NCI-H2081 (cell line): ENCODE measurements at regions not wholly inside any gene's neighbourhood (a gene's known extent, or its start where the extent isn't known, plus 50 kb on each side); places are given as distances from the start of the nearest gene placed in this dataset.

Experiments
- DNase-seq, 2 experiments: peaks; one replicate each; lab custom pipeline; 2025; lab: John Stamatoyannopoulos, UW

GRCh38 chr5:174235221-174236011, 189.9 kb downstream of the NSG2 start:
- DNase-seq: no peak

- DNase-seq: no peak
Measured at GRCh38 chr5:174236070-174236469, 190.6 kb downstream of the NSG2 start.

DNA sequence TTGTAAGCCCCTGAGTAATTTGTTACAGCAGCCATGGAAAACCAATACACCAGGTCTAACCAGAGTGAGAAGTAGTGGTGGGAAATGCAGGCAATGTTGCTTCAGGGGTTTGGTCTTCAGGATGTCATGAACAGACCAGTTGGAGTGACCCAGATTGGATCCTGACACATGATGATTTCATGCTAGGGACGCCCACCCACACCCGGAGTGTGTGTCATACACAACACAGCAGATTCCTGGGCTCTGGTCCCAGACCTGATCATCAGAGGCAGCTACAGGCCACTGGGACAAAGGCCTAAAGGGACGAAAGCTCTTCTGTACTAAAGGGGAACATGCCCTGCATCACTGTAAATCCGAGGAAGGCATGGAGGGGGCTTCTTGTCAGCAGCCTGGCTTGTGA, 194.2 kb downstream of the NSG2 start:
- no peak for DNase-seq

DNA sequence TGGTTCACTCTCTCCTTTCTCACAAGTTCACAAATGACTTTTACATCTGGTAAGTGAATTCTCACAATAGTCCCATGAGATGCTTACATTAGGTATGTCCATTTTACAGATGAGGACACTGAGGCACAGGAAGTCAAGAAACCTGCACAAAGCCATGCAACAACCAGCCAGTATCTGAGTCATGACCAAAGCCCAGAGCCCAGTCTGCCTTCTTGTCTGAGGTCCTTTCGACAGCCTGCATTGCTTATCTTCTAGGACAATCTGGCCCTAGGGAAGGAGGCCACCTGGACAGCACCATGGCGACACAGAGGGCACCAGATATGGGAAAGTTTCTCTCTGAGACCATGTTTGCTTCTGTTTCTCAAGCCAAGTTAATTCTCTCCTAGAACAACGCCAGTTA, 197.1 kb downstream of the NSG2 start:
- DNase-seq: no peak

DNA sequence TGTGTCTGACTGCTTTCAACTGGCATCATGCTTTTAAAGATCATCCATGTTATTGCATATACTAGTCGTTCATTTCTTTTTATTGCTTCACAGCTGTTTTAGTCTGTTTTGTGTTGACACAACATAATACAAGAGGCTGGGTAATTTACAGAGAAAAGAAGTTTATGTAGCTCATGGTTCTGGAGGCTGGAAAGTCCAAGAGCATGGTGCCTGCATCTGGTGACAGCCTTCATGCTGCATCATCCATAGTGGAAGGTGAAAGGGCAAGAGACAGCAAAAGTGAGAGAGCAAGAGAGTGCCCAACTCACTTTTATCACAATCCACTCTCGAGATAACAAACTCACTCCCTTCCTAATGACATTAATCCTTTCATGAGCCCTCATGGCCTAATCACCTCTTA, 198.4 kb downstream of the NSG2 start:
- no peak for DNase-seq

- peak; percentile 18 to 53 for DNase-seq
Measured at GRCh38 chr5:174245516-174246075, 200.1 kb downstream of the NSG2 start.

- DNase-seq: no peak
Measured at GRCh38 chr5:174246743-174247142, 201.2 kb downstream of the NSG2 start.

DNA sequence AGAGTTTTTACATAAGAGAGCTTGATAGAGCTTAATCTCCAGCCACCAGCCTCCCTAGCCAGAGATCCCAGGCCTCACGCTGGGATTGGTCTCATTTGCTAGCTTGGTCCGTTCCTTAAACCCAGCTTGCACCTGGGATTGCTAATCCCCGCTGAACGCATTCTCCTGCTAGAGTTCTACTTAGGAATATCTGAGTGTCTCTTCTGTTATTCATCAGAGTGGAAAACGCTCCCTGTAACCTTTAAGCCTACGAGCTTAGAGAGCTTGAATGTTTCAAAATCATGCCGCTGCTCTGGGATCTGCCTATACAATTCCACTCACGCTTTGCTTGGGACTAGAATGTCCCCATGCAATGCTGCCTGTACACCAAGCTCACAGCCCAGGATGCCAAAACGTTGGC, 201.8 kb downstream of the NSG2 start:
- DNase-seq: no peak

- no peak for DNase-seq
Measured at GRCh38 chr5:174251305-174252000, 205.9 kb downstream of the NSG2 start.

GRCh38 chr5:174252121-174252520, 206.6 kb downstream of the NSG2 start:
- no peak for DNase-seq

- no peak for DNase-seq
Measured at GRCh38 chr5:174259696-174260420, 214.4 kb downstream of the NSG2 start.

DNA sequence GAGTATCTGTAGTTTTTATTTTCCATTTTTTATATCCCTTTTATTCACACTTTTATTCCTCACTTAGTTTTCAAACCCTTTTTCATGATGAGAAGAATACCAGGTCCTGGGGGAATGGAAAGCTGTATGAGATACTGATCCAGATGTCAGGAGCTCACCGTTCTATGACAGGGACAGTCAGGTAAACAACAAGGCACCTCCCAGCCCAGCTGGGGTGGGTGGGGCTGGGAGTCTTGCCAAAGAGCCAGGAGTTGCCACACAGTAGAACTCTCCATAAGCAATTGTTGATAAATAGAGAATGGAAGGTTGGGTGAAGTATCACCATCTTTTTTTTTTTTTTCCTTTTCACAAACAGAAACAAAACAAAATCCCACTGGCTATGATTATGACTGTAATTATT, 225.8 kb downstream of the NSG2 start:
- DNase-seq: peak in 1 of 2 experiments; percentile 10

DNA sequence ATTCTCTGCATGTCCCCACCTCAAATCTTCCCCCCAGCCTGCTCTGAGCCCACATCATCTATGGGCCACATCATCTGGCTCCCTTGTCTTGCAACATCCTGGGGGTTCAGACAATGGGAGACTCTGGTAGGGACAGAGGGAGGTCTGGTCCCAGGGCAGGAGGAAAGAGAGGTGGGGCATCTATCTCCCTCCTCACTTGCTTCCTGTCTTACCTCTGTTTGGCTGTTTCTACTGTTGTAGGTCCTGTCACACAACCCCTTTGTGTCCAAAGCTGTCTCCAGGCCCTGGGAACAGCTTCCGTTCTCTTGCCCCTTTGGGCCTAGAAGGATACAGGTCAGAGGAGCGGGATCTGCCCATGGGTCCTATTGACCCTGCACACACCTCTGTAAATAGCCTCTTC, 227.2 kb downstream of the NSG2 start:
- DNase-seq: no peak

DNA sequence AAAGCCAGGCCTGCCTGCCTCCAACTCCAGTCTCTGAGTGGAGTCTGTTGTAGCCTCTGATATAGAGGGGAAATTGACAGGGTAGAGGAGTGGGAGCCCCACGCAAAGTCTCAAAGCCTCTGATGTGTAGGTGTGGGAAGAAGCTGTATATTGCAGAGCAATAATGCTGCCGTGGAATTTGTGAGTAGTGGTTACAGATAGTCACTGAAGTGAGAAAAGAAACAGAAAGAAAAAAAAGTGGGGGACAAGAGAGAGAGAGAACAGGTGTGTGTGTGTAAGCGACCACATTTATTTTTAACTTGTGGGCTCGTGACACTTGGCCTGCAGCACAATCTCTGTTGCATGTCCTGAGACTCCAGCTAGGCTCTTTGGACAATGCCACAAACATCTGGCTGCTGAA, 227.8 kb downstream of the NSG2 start:
- no peak for DNase-seq

DNA sequence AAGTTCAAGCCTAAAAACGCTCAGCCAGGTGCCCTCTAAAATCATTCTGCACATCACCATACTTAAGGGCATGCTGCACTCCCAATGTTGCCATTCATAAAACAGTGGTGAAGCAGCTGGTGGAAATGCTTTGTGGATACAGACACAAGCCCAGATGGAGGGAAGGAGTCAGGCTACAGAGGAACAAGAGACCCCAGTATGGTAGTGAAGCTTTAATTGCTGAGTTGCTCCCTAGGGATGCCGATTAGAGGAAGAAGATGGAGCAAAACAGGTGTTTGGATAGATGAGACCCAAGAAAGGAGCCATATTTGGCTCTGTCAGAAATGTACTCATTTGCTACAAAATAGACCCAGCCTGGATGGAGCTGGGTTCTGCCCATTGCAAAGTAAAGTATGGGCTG, 230.5 kb downstream of the NSG2 start:
- no peak for DNase-seq

DNA sequence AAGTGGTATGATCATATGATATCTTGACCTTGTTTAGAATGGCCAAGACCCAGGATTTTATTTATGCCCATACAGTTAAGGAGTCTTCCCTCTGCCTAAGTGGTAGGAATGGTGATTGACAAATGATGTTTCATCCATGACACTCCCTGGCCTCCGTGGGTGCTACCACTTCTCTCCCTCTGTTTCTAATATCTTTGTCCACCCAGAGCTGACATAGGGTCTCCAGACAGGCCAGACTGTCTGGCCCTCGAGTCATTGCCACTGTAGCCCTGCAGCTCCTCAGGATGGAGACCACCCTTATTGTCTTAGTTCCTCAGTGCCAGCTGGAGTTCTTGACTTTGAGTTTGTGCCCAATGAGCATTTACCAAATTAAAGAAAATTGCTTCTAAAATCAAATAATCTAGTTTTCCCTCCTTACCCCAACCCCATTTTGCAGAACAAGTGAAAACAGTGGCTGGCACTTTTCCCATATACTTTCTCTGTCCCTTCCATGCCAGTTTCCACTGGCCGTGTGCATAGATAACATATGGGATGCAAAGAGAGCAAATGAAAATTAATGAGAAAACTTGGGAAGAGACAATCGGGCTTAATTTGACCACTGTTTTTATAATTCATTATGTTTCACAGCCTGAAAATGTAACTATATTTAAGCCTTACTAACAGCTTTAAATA, 235.7 kb downstream of the NSG2 start:
- DNase-seq: no peak

DNA sequence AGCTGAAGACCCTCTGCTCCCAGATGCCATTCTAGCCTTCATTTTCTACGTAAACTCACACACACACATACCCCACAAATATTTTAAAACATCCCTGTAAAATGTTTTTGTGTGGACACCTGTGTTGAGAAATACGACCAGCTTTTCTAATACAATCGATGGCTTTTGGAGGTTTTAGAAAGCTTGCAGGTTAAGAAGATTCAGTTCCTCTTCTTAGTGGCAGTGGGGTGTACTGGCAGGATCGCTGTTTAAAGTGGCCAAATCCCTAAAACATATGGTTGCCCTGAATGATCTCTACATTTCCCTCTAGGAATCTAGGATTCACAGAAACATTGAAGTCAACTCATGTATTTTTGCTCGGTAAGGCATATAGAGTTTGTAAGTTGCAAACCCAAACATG, 236.3 kb downstream of the NSG2 start:
- no peak for DNase-seq

DNA sequence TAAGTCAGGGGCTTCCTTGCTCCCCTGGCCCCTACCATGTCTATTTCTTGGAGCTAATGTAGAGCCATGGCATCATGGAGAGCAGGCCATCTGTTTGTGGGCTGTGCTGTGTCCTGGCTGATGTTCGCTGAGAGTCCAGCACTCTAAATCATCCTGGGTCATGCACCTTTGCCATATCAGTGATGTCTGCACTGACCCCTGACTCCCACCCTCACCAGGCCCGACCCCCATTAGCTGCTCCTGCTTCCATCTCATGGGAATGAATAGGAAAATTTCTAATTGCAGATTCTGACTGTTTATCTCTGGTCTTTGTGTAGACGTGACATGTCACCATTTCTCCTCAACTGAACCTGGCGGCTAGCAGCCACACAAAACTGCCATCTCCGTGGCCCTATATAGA, 236.9 kb downstream of the NSG2 start:
- DNase-seq: no peak

- DNase-seq: peak in 1 of 2 experiments; percentile 6
Measured at GRCh38 chr5:174283211-174284005, 237.9 kb downstream of the NSG2 start.

DNA sequence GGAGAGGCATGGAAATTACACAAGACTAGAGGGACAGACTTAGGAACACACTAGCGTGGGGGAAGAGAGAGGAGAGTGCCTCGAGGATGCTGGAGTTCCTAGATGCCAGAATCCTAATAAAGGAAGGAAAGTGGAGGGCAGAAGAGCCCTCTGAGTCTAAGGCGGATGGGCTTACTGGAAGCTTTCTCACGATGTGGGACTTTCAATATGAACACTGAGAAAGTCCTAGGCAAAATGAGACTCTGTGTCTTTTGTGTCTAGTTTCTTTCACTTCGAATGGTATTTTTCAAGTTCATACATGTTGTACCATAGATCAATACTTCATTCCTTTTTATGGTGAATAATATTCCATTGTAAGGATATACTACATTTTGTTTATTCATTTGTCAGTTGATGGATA, 239.4 kb downstream of the NSG2 start:
- no peak for DNase-seq

DNA sequence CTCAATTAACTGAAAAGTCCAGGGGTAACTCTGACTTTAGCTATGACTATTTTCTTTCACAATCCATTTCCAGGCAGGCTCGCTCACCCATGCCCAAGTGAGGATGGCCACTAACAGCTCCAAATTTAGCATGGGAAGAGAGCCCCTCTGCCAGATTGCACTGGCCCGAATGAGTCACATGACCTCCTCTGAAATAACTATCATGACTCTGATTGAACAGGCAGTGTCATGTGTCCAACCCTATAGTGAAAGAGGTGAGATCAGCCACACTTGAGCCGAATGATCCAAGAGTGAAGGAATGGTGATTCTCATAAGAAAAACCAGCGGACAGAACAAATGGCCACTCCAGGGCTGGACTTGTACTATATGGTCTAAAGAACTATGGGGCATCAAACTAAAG, 242.3 kb downstream of the NSG2 start:
- no peak for DNase-seq
